ENCODE measurements at regions not wholly inside any gene's neighbourhood (a gene's known extent, or its start where the extent isn't known, plus 50 kb on each side); places are given as distances from the start of the nearest gene placed in this dataset.

DNA sequence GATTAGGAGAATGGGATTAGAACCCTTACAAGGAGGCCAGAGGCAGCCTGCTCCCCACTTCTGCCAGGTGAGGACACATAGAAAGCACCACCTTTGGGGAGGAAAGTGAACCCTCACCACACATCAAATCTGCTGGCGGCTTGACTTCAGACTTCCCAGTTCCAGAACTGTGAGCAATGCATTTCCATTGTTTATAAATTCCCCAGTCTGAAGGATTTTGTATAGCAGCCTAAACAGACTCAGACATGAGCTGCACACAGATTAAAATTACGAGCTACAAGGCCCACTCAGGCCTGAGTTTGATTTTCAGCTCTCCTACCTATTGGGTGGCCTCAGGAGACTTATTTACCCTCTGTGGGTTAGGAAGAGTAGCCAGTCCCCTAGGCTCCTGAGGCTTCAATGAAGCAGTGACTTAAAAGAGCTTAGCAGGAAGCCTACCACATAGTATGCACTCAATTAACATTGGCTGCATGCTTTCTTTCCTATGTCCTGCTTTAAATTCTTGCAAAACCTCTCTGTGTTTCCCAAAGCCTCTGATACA, 350.7 kb upstream of the ZMIZ1 start:
- Mint-ChIP-seq H3K9me3 (no peaks in the 10 kb centered on the region), H3K27me3 (peaks cover 4% of the 10 kb centered on the region), H3K27ac (no peak overlapping the region), H3K4me3 (no peak overlapping the region), H3K4me1 (no peaks in the 10 kb centered on the region), H3K36me3 (ENCODE audit: low read depth) (no peaks in the 10 kb centered on the region)
- intact Hi-C loops (cut with micrococcal nuclease), result no loop called here
- DNase-seq, result no peak

DNA sequence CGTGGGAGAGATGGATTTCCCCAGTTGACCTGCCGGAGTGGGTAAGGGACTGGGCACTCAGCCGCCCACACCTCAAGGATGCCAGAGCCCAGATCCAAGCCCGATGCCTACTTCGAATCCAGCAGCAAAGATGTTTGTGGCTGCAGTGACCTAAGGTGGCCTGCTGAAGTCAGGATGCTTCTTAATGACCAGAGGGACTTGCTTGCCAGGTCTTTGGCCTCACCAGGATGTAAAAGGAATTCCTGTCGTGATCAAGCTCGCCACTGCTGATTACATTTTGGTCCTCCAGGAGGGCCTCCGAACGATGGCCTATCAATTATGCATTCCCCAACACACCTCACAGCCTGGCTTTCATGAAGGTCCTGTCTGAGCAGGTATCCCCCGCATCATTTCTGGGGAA, 349.5 kb upstream of the ZMIZ1 start:
- H3K4me3 Mint-ChIP-seq, result no peak overlapping the region
- intact Hi-C loops (cut with micrococcal nuclease), result no loop called here
- H3K9me3 Mint-ChIP-seq, result no peaks in the 10 kb centered on the region
- H3K27ac Mint-ChIP-seq, result no peak overlapping the region
- no peak for DNase-seq
- peaks cover 10% of the 10 kb centered on the region for H3K27me3 Mint-ChIP-seq
- H3K4me1 Mint-ChIP-seq, result no peaks in the 10 kb centered on the region
- no peaks in the 10 kb centered on the region for H3K36me3 Mint-ChIP-seq (ENCODE audit: low read depth)

DNA sequence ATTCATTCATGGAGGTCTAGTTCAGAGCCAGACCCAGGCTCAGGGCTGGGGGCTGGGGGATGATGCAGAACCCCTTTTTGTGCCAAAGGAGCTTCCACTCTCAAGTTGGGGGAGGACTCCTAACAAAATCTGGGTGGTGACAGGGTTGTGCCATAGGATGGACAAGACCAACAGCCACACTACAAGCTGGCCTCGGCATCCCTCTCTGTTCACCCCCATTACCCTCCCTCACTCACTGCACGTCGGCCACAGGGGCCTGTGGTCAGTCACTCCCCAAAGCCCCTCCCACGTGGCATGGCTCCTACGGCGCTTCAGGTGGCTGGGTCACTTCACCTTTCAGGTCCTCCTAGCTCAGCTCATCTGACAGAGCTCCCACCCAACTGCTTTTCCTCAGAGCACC, 348.7 kb upstream of the ZMIZ1 start:
- Mint-ChIP-seq H3K27me3 (peaks cover 14% of the 10 kb centered on the region), H3K4me1 (no peaks in the 10 kb centered on the region), H3K27ac (no peak overlapping the region), H3K36me3 (ENCODE audit: low read depth) (no peaks in the 10 kb centered on the region), H3K4me3 (no peak overlapping the region), H3K9me3 (no peaks in the 10 kb centered on the region)
- intact Hi-C loops (cut with micrococcal nuclease), result no loop called here
- no peak for DNase-seq

- no peaks in the 10 kb centered on the region for H3K9me3 Mint-ChIP-seq
- no peaks in the 10 kb centered on the region for H3K4me1 Mint-ChIP-seq
- H3K27me3 Mint-ChIP-seq, result peaks cover 21% of the 10 kb centered on the region
- no peak overlapping the region for H3K27ac Mint-ChIP-seq
- no peak for DNase-seq
- intact Hi-C loops (cut with micrococcal nuclease), result no loop called here
- H3K36me3 Mint-ChIP-seq (ENCODE audit: low read depth), result no peaks in the 10 kb centered on the region
- no peak overlapping the region for H3K4me3 Mint-ChIP-seq
Measured at GRCh38 chr10:78721231-78721630, 347.5 kb upstream of the ZMIZ1 start.

- Mint-ChIP-seq H3K9me3 (no peaks in the 10 kb centered on the region), H3K4me3 (no peak overlapping the region), H3K27me3 (peaks cover 31% of the 10 kb centered on the region), H3K27ac (no peak overlapping the region), H3K4me1 (no peaks in the 10 kb centered on the region), H3K36me3 (ENCODE audit: low read depth) (no peaks in the 10 kb centered on the region)
- intact Hi-C loops (cut with micrococcal nuclease), result no loop called here
- no peak for DNase-seq
Measured at GRCh38 chr10:78724846-78725245, 343.9 kb upstream of the ZMIZ1 start.

- Mint-ChIP-seq H3K4me1 (no peaks in the 10 kb centered on the region), H3K4me3 (no peak overlapping the region), H3K27ac (no peak overlapping the region), H3K27me3 (peaks cover 35% of the 10 kb centered on the region), H3K9me3 (no peaks in the 10 kb centered on the region), H3K36me3 (ENCODE audit: low read depth) (no peaks in the 10 kb centered on the region)
- intact Hi-C loops (cut with micrococcal nuclease), result no loop called here
- no peak for DNase-seq
Measured at GRCh38 chr10:78726171-78726570, 342.6 kb upstream of the ZMIZ1 start.

DNA sequence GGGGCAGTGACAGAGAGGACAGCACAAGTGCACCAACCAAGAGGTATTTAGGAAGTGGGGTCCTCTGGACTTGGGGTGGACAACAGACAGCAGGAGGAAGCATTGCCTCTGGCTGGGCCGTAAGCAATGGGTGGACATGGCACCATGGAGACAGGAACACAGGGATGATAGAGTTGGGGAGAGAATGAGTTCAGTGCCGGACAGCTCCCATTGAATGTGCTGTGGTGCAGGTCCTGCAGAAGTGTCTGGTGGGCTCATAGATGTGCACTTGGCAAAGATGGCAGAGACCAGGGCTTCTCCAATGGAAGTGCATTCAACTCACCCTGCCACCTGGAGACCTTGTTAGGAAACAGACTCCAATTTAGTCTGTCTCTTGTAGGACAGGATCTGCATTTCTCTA, 341.5 kb upstream of the ZMIZ1 start:
- Mint-ChIP-seq H3K4me1 (no peaks in the 10 kb centered on the region), H3K4me3 (no peak overlapping the region), H3K36me3 (ENCODE audit: low read depth) (no peaks in the 10 kb centered on the region), H3K27me3 (peaks cover 33% of the 10 kb centered on the region), H3K27ac (no peak overlapping the region), H3K9me3 (no peaks in the 10 kb centered on the region)
- no peak for DNase-seq
- intact Hi-C loops (cut with micrococcal nuclease), result no loop called here

DNA sequence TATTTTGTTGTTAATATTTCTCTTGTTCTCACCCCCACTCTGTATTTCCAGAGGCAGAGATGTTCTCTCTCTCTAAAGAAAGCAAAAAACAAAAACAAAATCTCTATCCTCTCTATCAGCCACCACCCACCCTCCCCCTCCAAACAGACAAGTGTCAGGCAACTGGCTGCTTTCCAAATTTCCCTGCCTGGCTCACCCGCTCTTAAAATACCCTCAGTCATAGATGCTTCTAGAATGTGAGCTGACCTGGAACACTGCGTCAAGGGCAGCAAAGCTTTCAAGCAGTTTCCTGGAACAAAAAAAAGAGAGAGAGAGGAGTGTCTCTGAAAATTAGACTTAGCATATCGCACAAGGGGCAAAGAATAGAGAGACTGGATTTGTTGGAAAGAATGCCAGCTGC, 341.0 kb upstream of the ZMIZ1 start:
- Mint-ChIP-seq H3K4me3 (no peak overlapping the region), H3K4me1 (no peaks in the 10 kb centered on the region), H3K27ac (no peak overlapping the region), H3K9me3 (no peaks in the 10 kb centered on the region), H3K27me3 (peaks cover 33% of the 10 kb centered on the region), H3K36me3 (ENCODE audit: low read depth) (no peaks in the 10 kb centered on the region)
- DNase-seq, result no peak
- intact Hi-C loops (cut with micrococcal nuclease), result no loop called here

- Mint-ChIP-seq H3K9me3 (no peaks in the 10 kb centered on the region), H3K27me3 (peaks cover 33% of the 10 kb centered on the region), H3K4me1 (no peaks in the 10 kb centered on the region), H3K36me3 (ENCODE audit: low read depth) (no peaks in the 10 kb centered on the region), H3K27ac (no peak overlapping the region), H3K4me3 (no peak overlapping the region)
- intact Hi-C loops (cut with micrococcal nuclease), result no loop called here
- DNase-seq, result no peak
Measured at GRCh38 chr10:78728176-78728575, 340.6 kb upstream of the ZMIZ1 start.

DNA sequence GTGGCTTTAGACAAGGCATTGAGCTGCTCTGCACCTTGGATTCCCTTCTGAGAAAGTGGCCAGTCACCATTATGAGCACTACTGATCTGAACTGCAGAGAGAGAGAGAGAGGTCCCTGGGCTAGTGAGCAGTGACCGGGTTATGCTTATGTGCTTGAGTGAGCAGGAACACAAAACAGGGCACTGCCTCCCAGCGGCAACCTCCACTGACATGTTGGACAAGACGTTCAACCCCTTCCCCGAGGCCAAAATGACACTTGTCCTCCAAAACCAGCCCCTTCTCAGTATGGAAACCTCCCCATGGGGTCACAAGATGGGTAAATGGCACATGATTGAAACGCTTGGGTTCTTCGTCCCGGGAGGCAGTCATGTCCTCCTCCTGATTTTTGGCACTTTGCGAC, 339.4 kb upstream of the ZMIZ1 start:
- H3K9me3 Mint-ChIP-seq, result no peaks in the 10 kb centered on the region
- H3K36me3 Mint-ChIP-seq (ENCODE audit: low read depth), result no peaks in the 10 kb centered on the region
- DNase-seq, result no peak
- intact Hi-C loops (cut with micrococcal nuclease), result no loop called here
- no peak overlapping the region for H3K27ac Mint-ChIP-seq
- H3K27me3 Mint-ChIP-seq, result peaks cover 26% of the 10 kb centered on the region
- no peak overlapping the region for H3K4me3 Mint-ChIP-seq
- H3K4me1 Mint-ChIP-seq, result no peaks in the 10 kb centered on the region

DNA sequence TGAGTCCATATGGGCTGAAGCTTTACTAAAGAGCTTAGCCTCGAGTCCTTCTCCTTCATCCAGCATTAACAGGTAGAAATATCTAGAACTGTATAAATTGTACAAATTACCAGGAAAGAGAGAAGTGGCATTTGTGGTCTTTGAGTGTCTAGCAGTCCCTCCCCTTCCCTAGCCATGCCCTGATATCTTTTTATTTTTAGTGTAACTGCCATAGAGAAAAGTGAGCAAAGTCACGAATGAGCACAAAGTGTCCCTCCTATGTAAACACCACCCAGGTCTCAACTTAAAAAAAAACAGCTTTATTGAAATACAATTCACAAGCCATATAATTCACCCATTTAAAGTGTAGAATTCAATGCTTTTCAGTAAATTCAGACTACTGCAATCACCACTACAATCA, 339.0 kb upstream of the ZMIZ1 start:
- intact Hi-C loops (cut with micrococcal nuclease), result no loop called here
- no peak for DNase-seq
- Mint-ChIP-seq H3K9me3 (no peaks in the 10 kb centered on the region), H3K27me3 (peaks cover 25% of the 10 kb centered on the region), H3K36me3 (ENCODE audit: low read depth) (no peaks in the 10 kb centered on the region), H3K27ac (no peak overlapping the region), H3K4me3 (no peak overlapping the region), H3K4me1 (no peaks in the 10 kb centered on the region)

- Mint-ChIP-seq H3K27ac (no peak overlapping the region), H3K4me1 (no peaks in the 10 kb centered on the region), H3K9me3 (no peaks in the 10 kb centered on the region), H3K27me3 (peaks cover 18% of the 10 kb centered on the region), H3K4me3 (no peak overlapping the region), H3K36me3 (ENCODE audit: low read depth) (no peaks in the 10 kb centered on the region)
- intact Hi-C loops (cut with micrococcal nuclease), result no loop called here
- DNase-seq, result no peak
Measured at GRCh38 chr10:78730754-78731153, 338.0 kb upstream of the ZMIZ1 start.

DNA sequence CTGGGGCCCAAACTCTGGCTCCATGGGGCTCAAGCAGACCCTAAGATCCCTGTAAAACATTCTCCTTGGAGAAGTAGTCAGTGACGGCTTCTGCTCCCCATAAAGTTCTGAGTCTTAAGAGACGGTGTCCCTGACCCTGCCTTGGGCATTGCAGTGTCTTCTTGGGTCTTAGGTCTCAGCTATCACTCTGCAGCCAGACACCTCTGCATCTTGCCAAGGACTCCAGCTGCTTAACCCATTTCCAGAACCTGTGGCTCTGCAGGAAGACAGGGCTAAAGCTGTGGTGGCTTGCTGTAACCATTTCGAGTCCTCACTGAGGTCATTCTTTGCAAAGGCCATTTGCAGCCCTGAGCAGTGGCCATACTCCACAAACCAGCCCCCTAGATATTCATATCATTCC, 337.1 kb upstream of the ZMIZ1 start:
- Mint-ChIP-seq H3K36me3 (ENCODE audit: low read depth) (no peaks in the 10 kb centered on the region), H3K4me3 (no peak overlapping the region), H3K9me3 (no peaks in the 10 kb centered on the region), H3K27me3 (peaks cover 15% of the 10 kb centered on the region), H3K27ac (no peak overlapping the region), H3K4me1 (no peaks in the 10 kb centered on the region)
- DNase-seq, result no peak
- intact Hi-C loops (cut with micrococcal nuclease), result no loop called here

DNA sequence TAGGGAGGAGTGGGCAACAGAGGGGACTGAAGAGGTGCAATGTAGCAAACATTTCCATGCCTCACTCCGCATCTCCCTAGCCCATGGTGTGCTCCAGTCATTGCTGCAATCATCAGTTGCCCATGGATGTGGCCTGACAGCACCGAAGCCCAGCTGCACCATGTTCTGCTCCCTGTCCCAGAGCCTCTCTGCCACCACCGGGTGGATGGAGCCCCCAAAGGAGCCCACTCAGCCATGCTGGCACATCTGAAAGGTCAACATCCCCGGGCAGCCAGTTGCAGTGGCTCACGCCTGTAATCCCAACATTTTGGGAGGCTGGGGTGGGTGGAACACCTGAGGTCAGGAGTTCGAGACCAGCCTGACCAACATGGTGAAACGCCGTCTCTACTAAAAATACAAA, 336.4 kb upstream of the ZMIZ1 start:
- DNase-seq, result no peak
- H3K27ac Mint-ChIP-seq, result no peak overlapping the region
- intact Hi-C loops (cut with micrococcal nuclease), result no loop called here
- no peaks in the 10 kb centered on the region for H3K9me3 Mint-ChIP-seq
- H3K4me1 Mint-ChIP-seq, result no peaks in the 10 kb centered on the region
- H3K36me3 Mint-ChIP-seq (ENCODE audit: low read depth), result no peaks in the 10 kb centered on the region
- H3K27me3 Mint-ChIP-seq, result peaks cover 9% of the 10 kb centered on the region
- H3K4me3 Mint-ChIP-seq, result no peak overlapping the region

DNA sequence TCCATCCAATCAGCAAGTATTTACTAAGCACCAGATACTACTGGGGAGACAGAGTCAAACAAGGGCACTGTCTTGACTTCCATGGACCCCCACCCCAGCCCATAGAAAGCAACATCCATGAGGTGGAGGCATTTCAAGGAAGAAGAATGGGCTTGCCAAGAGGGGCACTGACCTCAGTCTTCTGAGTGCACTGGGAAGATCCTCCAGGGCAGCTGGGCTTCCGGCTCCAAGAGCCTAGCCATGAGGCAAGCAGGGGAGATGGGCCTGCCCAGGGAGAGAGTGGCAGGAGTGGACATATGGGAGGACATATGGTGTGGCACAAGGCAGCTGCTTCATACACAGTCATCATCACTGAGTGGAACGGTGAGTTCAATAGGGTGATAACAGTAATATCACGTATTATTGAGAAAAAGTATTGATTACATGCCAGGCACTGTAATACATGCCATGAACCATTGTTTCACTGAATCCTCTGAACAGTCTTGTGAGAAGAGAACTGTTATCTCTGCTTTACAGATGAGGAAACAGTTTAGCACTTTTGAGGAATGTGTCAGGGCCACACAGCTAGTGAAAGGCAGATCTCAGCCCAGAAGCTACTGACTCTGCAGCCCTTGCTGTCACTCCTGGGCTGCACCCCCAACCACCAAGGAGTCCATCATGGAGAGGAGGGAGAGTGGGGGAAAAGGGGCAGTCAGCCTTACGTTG, 331.7 kb upstream of the ZMIZ1 start:
- Mint-ChIP-seq H3K4me3 (no peak overlapping the region), H3K27me3 (peaks cover 2% of the 10 kb centered on the region), H3K4me1 (no peaks in the 10 kb centered on the region), H3K27ac (no peak overlapping the region), H3K36me3 (ENCODE audit: low read depth) (no peaks in the 10 kb centered on the region), H3K9me3 (no peaks in the 10 kb centered on the region)
- intact Hi-C loops (cut with micrococcal nuclease), result no loop called here
- DNase-seq, result no peak

Data from activated CD4-positive, alpha-beta T cell treated with anti-CD3 and anti-CD28 coated beads, Interleukin-2, amount 10 ng/mL, durations not matched to agents 24 days and 14 days (primary cell).